H1 (cell line): ENCODE measurements at regions not wholly inside any gene's neighbourhood (a gene's known extent, or its start where the extent isn't known, plus 50 kb on each side); places are given as distances from the start of the nearest gene placed in this dataset.

Source experiments
- CTCF ChIA-PET: fragments of 300-600 bp; sonication (Branson Sonifier 250); formaldehyde crosslinking; loops from one replicate; lab custom pipeline; 2021; ENCODE audit not compliant: partially characterized antibody; lab: Charles Lee
- POLR2A ChIA-PET: fragments of 300-600 bp; sonication (Branson Sonifier 250); formaldehyde crosslinking; loops from one replicate; lab custom pipeline; 2021; ENCODE audit warnings: inconsistent platforms; ENCODE audit not compliant: partially characterized antibody; lab: Charles Lee
- DNase-seq, 2 experiments: peaks; one replicate each; pipeline versions ENCODE4 v3.0.0 to v3.0.0-alpha.2; 2010 to 2022; ENCODE audit warnings: low spot score in 2 of 2, low read depth in 1 of 2, mixed read lengths in 1 of 2
- FAIRE-seq: peaks from 2 replicates; lab custom pipeline; 2011; peaks lifted over from hg19 to GRCh38; lab: Jason Lieb, UNC
- H2AFZ ChIP-seq: 2 replicates; pipeline ENCODE4 v1.8.1; 2012; ENCODE audit warnings: low read length, inconsistent platforms
- H2AK5ac ChIP-seq: 2 replicates; pipeline ENCODE4 v1.6.1; 2013; ENCODE audit warnings: low read depth, low read length
- H2BK120ac ChIP-seq: replicated peaks from 2 replicates; pipeline ENCODE3; 2013; ENCODE audit warnings: low read depth, low read length, inconsistent platforms
- H2BK12ac ChIP-seq: 2 replicates; pipeline ENCODE4 v1.6.1; 2013; ENCODE audit warnings: low read depth, low read length
- H2BK15ac ChIP-seq: 2 replicates; pipeline ENCODE4 v1.6.1; 2013; ENCODE audit warnings: low read length
- H2BK20ac ChIP-seq: 2 replicates; pipeline ENCODE4 v1.6.1; 2013; ENCODE audit warnings: low read length
- H2BK5ac ChIP-seq: 2 replicates; pipeline ENCODE4 v1.6.1; 2013; ENCODE audit warnings: low read depth, low read length
- H3K14ac ChIP-seq: 2 replicates; pipeline ENCODE4 v1.6.1; 2013; ENCODE audit warnings: inconsistent platforms; ENCODE audit not compliant: insufficient read length
- H3K18ac ChIP-seq: 2 replicates; pipeline ENCODE4 v1.6.1; 2013; ENCODE audit warnings: low read length; ENCODE audit errors: extremely low read depth
- H3K23ac ChIP-seq: 2 replicates; pipeline ENCODE4 v1.6.1; 2013; ENCODE audit warnings: inconsistent platforms; ENCODE audit not compliant: insufficient read length
- H3K23me2 ChIP-seq: 2 replicates; pipeline ENCODE4 v1.6.1; 2013; ENCODE audit warnings: low read depth, low read length
- H3K27ac ChIP-seq: 2 replicates; pipeline ENCODE4 v1.6.1; 2011; ENCODE audit warnings: low read depth, low read length, inconsistent platforms
- H3K27me3 ChIP-seq, 4 experiments: replicated peaks in 1 of 4; 1 replicate in 1 of 4; 2 replicates in 3 of 4; pipeline versions ENCODE4 v1.6.1 to v1.8.1; 2011 to 2013; ENCODE audit warnings: low read length in 3 of 4, mild to moderate bottlenecking in 3 of 4, inconsistent platforms in 2 of 4, mixed read lengths in 2 of 4, moderate library complexity in 1 of 4; ENCODE audit not compliant: control insufficient read depth in 3 of 4, insufficient read depth in 3 of 4; ENCODE audit errors: extremely low read depth in 1 of 4
- H3K36me3 ChIP-seq, 4 experiments: 2 replicates each; pipeline versions ENCODE4 v1.6.1 to v1.8.1; 2011 to 2013; ENCODE audit warnings: mild to moderate bottlenecking in 4 of 4, low read length in 3 of 4, moderate library complexity in 2 of 4, control low read depth in 1 of 4, inconsistent platforms in 1 of 4; ENCODE audit not compliant: insufficient read depth in 4 of 4, control insufficient read depth in 2 of 4
- H3K4ac ChIP-seq: replicated peaks from 2 replicates; pipeline ENCODE3; 2013; ENCODE audit warnings: low read length, low read depth, mixed read lengths, inconsistent platforms; ENCODE audit not compliant: insufficient read length
- H3K4me1 ChIP-seq, 4 experiments: replicated peaks in 1 of 4; 1 replicate in 1 of 4; 2 replicates in 3 of 4; pipeline versions ENCODE4 v1.6.1 to v1.8.1; 2011 to 2013; ENCODE audit warnings: low read length in 3 of 4, inconsistent platforms in 2 of 4, mixed read lengths in 1 of 4; ENCODE audit not compliant: insufficient read depth in 4 of 4, control insufficient read depth in 3 of 4
- H3K4me2 ChIP-seq, 2 experiments: 2 replicates each; pipeline versions ENCODE4 v1.6.1 to v1.8.1; 2011 to 2013; ENCODE audit warnings: low read depth in 2 of 2, low read length in 2 of 2, control low read depth in 1 of 2, inconsistent platforms in 1 of 2, mild to moderate bottlenecking in 1 of 2; ENCODE audit not compliant: insufficient read depth in 1 of 2
- H3K4me3 ChIP-seq, 4 experiments: fragments of 200-600, 300-600 bp in 1 of 4; sonication (generic), shearing (Covaris generic), sonication (Bioruptor Twin) in 1 of 4; 2 replicates each; pipeline versions ENCODE4 v1.5.1 to v1.8.1; 2011 to 2016; ENCODE audit warnings: low read length in 4 of 4, low read depth in 3 of 4, control low read depth in 2 of 4, inconsistent platforms in 2 of 4, mild to moderate bottlenecking in 2 of 4, mixed read lengths in 1 of 4, moderate library complexity in 1 of 4; ENCODE audit not compliant: insufficient read depth in 2 of 4; ENCODE audit errors: extremely low read depth in 1 of 4
- H3K56ac ChIP-seq: replicated peaks from 2 replicates; pipeline ENCODE3; 2013; ENCODE audit warnings: low read depth, mild to moderate bottlenecking, mixed read lengths, low read length, inconsistent platforms; ENCODE audit not compliant: insufficient read length
- H3K79me1 ChIP-seq: 2 replicates; pipeline ENCODE4 v1.6.1; 2013; ENCODE audit warnings: low read depth, low read length, control low read depth
- H3K79me2 ChIP-seq, 2 experiments: 2 replicates each; pipeline versions ENCODE4 v1.6.1 to v1.8.1; 2012 to 2013; ENCODE audit warnings: low read length in 2 of 2, mild to moderate bottlenecking in 2 of 2, inconsistent platforms in 1 of 2; ENCODE audit not compliant: insufficient read depth in 2 of 2, control insufficient read depth in 1 of 2
- H3K9ac ChIP-seq, 4 experiments: replicated peaks in 1 of 4; 1 replicate in 1 of 4; 2 replicates in 3 of 4; pipeline versions ENCODE4 v1.6.1 to v1.8.1; 2011 to 2013; ENCODE audit warnings: low read depth in 3 of 4, low read length in 3 of 4, control low read depth in 2 of 4, mild to moderate bottlenecking in 2 of 4, moderate library complexity in 2 of 4, inconsistent platforms in 1 of 4; ENCODE audit errors: extremely low read depth in 1 of 4
- H3K9me3 ChIP-seq, 2 experiments: 2 replicates each; pipeline versions ENCODE4 v1.6.1 to v1.8.1; 2012 to 2013; ENCODE audit warnings: mild to moderate bottlenecking in 2 of 2, moderate library complexity in 2 of 2, control low read depth in 1 of 2, inconsistent platforms in 1 of 2, low read depth in 1 of 2, low read length in 1 of 2, mixed read lengths in 1 of 2; ENCODE audit not compliant: insufficient read depth in 2 of 2
- H4K20me1 ChIP-seq, 2 experiments: replicated peaks in 1 of 2; 2 replicates each; pipeline versions ENCODE3 to v1.8.1; 2011 to 2013; ENCODE audit warnings: inconsistent platforms in 2 of 2, low read length in 2 of 2, mild to moderate bottlenecking in 1 of 2; ENCODE audit not compliant: insufficient read depth in 2 of 2, control insufficient read depth in 1 of 2
- H4K5ac ChIP-seq: 2 replicates; pipeline ENCODE4 v1.6.1; 2013; ENCODE audit warnings: low read length, low read depth, mixed read lengths, inconsistent platforms; ENCODE audit not compliant: insufficient read length
- H4K8ac ChIP-seq: 2 replicates; pipeline ENCODE4 v1.8.0; 2013; ENCODE audit warnings: mild to moderate bottlenecking, moderate library complexity, low read length, inconsistent platforms; ENCODE audit not compliant: insufficient read depth; ENCODE audit errors: extremely low read depth
- H4K91ac ChIP-seq: replicated peaks from 2 replicates; pipeline ENCODE3; 2013; ENCODE audit warnings: low read length, mixed read lengths, inconsistent platforms; ENCODE audit not compliant: insufficient read length
- BCL11A ChIP-seq, 2 experiments: IDR thresholded peaks; one replicate each; pipeline ENCODE4 v1.6.1; 2011; ENCODE audit warnings: low read depth in 2 of 2, low read length in 2 of 2, mild to moderate bottlenecking in 2 of 2
- KDM1A ChIP-seq: fragments of 200-600, 300-600 bp; sonication (generic); IDR thresholded peaks from 2 replicates; pipeline ENCODE4 v1.7.1; 2016; ENCODE audit warnings: mild to moderate bottlenecking, low read length, borderline replicate concordance
- WGBS, 2 experiments: shearing (Covaris generic) in 1 of 2; methylation state at CpG; one replicate each; pipeline versions ENCODE4 v1.1.6 to v1.1.7; 2013 to 2015; ENCODE audit warnings: low lambda C conversion rate in 2 of 2, mixed read lengths in 2 of 2, inconsistent platforms in 1 of 2, low coverage in 1 of 2, missing lambda C conversion rate in 1 of 2; ENCODE audit not compliant: insufficient replicate concordance in 2 of 2, insufficient coverage in 1 of 2, insufficient read length in 1 of 2; ENCODE audit errors: extremely low coverage in 1 of 2, missing lambda C conversion rate in 1 of 2; 5-methylcytosine and 5-hydroxymethylcytosine counted together

DNA sequence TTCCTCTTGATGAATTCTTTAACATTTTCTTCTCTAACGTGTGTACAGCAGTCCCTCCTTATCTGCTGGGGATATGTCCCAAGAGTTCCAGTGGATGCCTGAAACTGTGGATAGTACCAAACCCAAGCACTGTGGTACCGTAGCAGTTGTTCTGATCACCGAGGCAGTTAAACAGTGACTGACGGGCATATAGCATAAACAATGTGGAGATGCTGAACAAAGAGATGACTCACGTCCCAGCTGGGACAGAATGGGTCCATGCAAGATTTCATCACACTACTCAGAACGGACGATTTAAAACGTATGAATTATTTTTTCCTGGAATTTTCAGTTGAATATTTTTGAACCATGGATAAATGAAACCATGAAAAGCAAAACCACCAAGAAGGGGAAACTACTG lies 54.5 kb upstream of the SPAG16 start:
- H2BK20ac ChIP-seq, result no peak overlapping the region
- no peaks in the 10 kb centered on the region for H3K27me3 ChIP-seq
- H3K18ac ChIP-seq, result no peak overlapping the region
- no peak for TF ChIP-seq BCL11A (IDR thresholded peaks at IDR 0.05; ENCODE audit: low read depth in 2 of 2, low read length in 2 of 2)
- no peak for TF ChIP-seq KDM1A
- TF ChIP-seq, all 59 proteins: peak for 0
- peaks cover 0 to 8% (median 1%) of the 10 kb centered on the region in 4 experiments; a peak in 3 of 7 replicates for H3K4me1 ChIP-seq
- H3K79me2 ChIP-seq, result no peaks in the 10 kb centered on the region
- H2BK120ac ChIP-seq, result no peak overlapping the region
- no peak overlapping the region for H4K8ac ChIP-seq
- H2BK12ac ChIP-seq, result no peak overlapping the region
- no peak overlapping the region for H3K14ac ChIP-seq
- H2BK15ac ChIP-seq, result no peak overlapping the region
- H3K79me1 ChIP-seq, result no peaks in the 10 kb centered on the region
- H4K91ac ChIP-seq, result no peak overlapping the region
- DNase-seq (no peak), FAIRE-seq (no peak)
- no peak overlapping the region for H4K5ac ChIP-seq
- H3K4me3 ChIP-seq, result no peak overlapping the region
- WGBS, 2 experiments, result 91% methylated on average over 8 of the region's 8 CpGs; no CpG with 5 or more reads in 1 of the 2 experiments
- H4K20me1 ChIP-seq, result no peaks in the 10 kb centered on the region
- H2BK5ac ChIP-seq, result no peak overlapping the region
- no peaks in the 10 kb centered on the region for H3K36me3 ChIP-seq
- POLR2A ChIA-PET, result no interaction called here
- no peaks in the 10 kb centered on the region for H3K9me3 ChIP-seq
- H3K9ac ChIP-seq, result no peak overlapping the region; a peak in 1 of 7 replicates
- H3K23me2 ChIP-seq, result no peaks in the 10 kb centered on the region
- CTCF ChIA-PET, result no interaction called here
- H3K4ac ChIP-seq, result no peak overlapping the region
- no peak overlapping the region for H3K27ac ChIP-seq
- no peak overlapping the region for H3K56ac ChIP-seq
- H3K23ac ChIP-seq, result no peak overlapping the region
- H3K4me2 ChIP-seq, result no peak overlapping the region
- H2AK5ac ChIP-seq, result no peak overlapping the region
- H2AFZ ChIP-seq, result no peak overlapping the region
